HG03558 (cell line): ENCODE measurements at regions not wholly inside any gene's neighbourhood (a gene's known extent, or its start where the extent isn't known, plus 50 kb on each side); places are given as distances from the start of the nearest gene placed in this dataset.
"Not testable (repeated sequence)": the region's sequence is repeated elsewhere in the genome, so short reads cannot be mapped to it uniquely, and the experiment has no call there.

Source experiments
- ATAC-seq: cut with Tn5 transposase; IDR thresholded peaks from one replicate; pipeline ENCODE4 v1.9.1; 2021; ENCODE audit warnings: moderate number of reproducible peaks; ENCODE audit not compliant: unreplicated experiment; ENCODE audit errors: extremely low read depth

- no peak for ATAC-seq
Measured at GRCh38 chr21:24470852-24471251, 1136.4 kb downstream of the MRPL39 start.

- no peak for ATAC-seq
Measured at GRCh38 chr21:24456358-24456757, 1150.9 kb downstream of the MRPL39 start.

- no peak for ATAC-seq
Measured at GRCh38 chr21:24450119-24450518, 1157.2 kb downstream of the MRPL39 start.

- ATAC-seq: no peak
Measured at GRCh38 chr21:24445517-24445916, 1161.8 kb downstream of the MRPL39 start.

- ATAC-seq: no peak
Measured at GRCh38 chr21:24444736-24445135, 1162.5 kb downstream of the MRPL39 start.

GRCh38 chr21:24436236-24436635 lies 1171.0 kb downstream of the MRPL39 start:
- ATAC-seq: no peak

- peak; percentile 64 for ATAC-seq
Measured at GRCh38 chr21:24428591-24429199, 1178.6 kb downstream of the MRPL39 start.

GRCh38 chr21:24424776-24425175 lies 1182.5 kb downstream of the MRPL39 start:
- ATAC-seq: no peak

- ATAC-seq: no peak
Measured at GRCh38 chr21:24423546-24423945, 1183.7 kb downstream of the MRPL39 start.

GRCh38 chr21:24420689-24421088 lies 1186.6 kb downstream of the MRPL39 start:
- no peak for ATAC-seq

- ATAC-seq: not testable (repeated sequence)
Measured at GRCh38 chr21:24419641-24420040, 1187.6 kb downstream of the MRPL39 start.

GRCh38 chr21:24418671-24419070 lies 1188.6 kb downstream of the MRPL39 start:
- no peak for ATAC-seq

GRCh38 chr21:24411429-24411828 lies 1195.9 kb downstream of the MRPL39 start:
- no peak for ATAC-seq

GRCh38 chr21:24403221-24403620 lies 1204.1 kb downstream of the MRPL39 start:
- ATAC-seq: no peak

- ATAC-seq: no peak
Measured at GRCh38 chr21:24395320-24395923, 1211.9 kb downstream of the MRPL39 start.

GRCh38 chr21:24375201-24375600 lies 1232.1 kb downstream of the MRPL39 start:
- no peak for ATAC-seq

GRCh38 chr21:24372506-24372905 lies 1234.8 kb downstream of the MRPL39 start:
- no peak for ATAC-seq

GRCh38 chr21:24369746-24370145 lies 1237.5 kb downstream of the MRPL39 start:
- no peak for ATAC-seq

- ATAC-seq: no peak
Measured at GRCh38 chr21:24369278-24369677, 1238.0 kb downstream of the MRPL39 start.

GRCh38 chr21:24367936-24368335 lies 1239.3 kb downstream of the MRPL39 start:
- no peak for ATAC-seq

GRCh38 chr21:24353492-24353891 lies 1253.8 kb downstream of the MRPL39 start:
- no peak for ATAC-seq

- no peak for ATAC-seq
Measured at GRCh38 chr21:24339406-24339805, 1267.9 kb downstream of the MRPL39 start.
